Lung (tissue), 11 donors: ENCODE measurements at regions not wholly inside any gene's neighbourhood (a gene's known extent, or its start where the extent isn't known, plus 50 kb on each side); places are given as distances from the start of the nearest gene placed in this dataset.

ENCODE experiments used
- ATAC-seq: fragments of 200-7000 bp; cut with Tn5 transposase; one replicate; pipeline ENCODE4 v1.9.1; 2020; ENCODE audit warnings: moderate number of reproducible peaks; ENCODE audit not compliant: insufficient read depth, low FRiP score
- DNase-seq, 3 donors: peaks; one replicate each; pipeline ENCODE4 v3.0.0-alpha.2; 2013 to 2017
- H3K27ac ChIP-seq, 2 donors: one replicate each; pipeline ENCODE4 v1.5.1; 2013; ENCODE audit warnings: mild to moderate bottlenecking in 2 of 2, moderate library complexity in 2 of 2, control low read depth in 1 of 2, inconsistent platforms in 1 of 2, low read depth in 1 of 2, low read length in 1 of 2
- H3K27me3 ChIP-seq, 3 donors: one replicate each; pipeline ENCODE4 v1.5.1; 2013; ENCODE audit warnings: low read length in 2 of 3; ENCODE audit not compliant: control insufficient read depth in 3 of 3, insufficient read depth in 3 of 3
- H3K36me3 ChIP-seq, 4 donors: one replicate each; pipeline ENCODE4 v1.5.1; 2013; ENCODE audit warnings: low read length in 4 of 4, mild to moderate bottlenecking in 1 of 4, moderate library complexity in 1 of 4; ENCODE audit not compliant: control insufficient read depth in 4 of 4, insufficient read depth in 4 of 4
- H3K4me1 ChIP-seq, 5 donors: one replicate each; pipeline ENCODE4 v1.5.1; 2013; ENCODE audit warnings: low read length in 5 of 5, mild to moderate bottlenecking in 2 of 5, moderate library complexity in 1 of 5; ENCODE audit not compliant: control insufficient read depth in 5 of 5, insufficient read depth in 5 of 5
- H3K4me3 ChIP-seq: one replicate; pipeline ENCODE4 v1.5.1; 2013; ENCODE audit warnings: mild to moderate bottlenecking, control low read depth, moderate library complexity
- H3K9ac ChIP-seq, 2 donors: one replicate each; pipeline ENCODE4 v1.5.1; 2013; ENCODE audit warnings: low read length in 2 of 2, control low read depth in 1 of 2; ENCODE audit not compliant: insufficient read depth in 1 of 2
- H3K9me3 ChIP-seq, 4 donors: one replicate each; pipeline ENCODE4 v1.5.1; 2013; ENCODE audit warnings: low read length in 3 of 4, mild to moderate bottlenecking in 1 of 4, moderate library complexity in 1 of 4; ENCODE audit not compliant: control insufficient read depth in 4 of 4, insufficient read depth in 3 of 4
- CTCF ChIP-seq: IDR thresholded peaks from 2 replicates; pipeline ENCODE4 v1.5.1; 2012; ENCODE audit warnings: mild to moderate bottlenecking; ENCODE audit errors: control extremely low read depth, extremely low read depth
- WGBS, 2 donors: extraction: QIAGEN DNeasy Blood & Tissue Kit; methylation state at CpG; one replicate each; pipeline ENCODE4 v1.1.7; 2013; 5-methylcytosine and 5-hydroxymethylcytosine counted together
- donor health status: control.
- donor health status: control.
- donor health status: Bipolar disorder and iron deficiency.
- donor health status: healthy.
- donor health status: DM: yes; HTN: yes; CAD: no.

GRCh38 chr9:88721495-88722279, 186.7 kb downstream of the NXNL2 start:
- H3K9me3 ChIP-seq, result no peaks in the 10 kb centered on the region
- no peak for TF ChIP-seq CTCF

GRCh38 chr9:88722753-88723152, 187.8 kb downstream of the NXNL2 start:
- 93 to 98% methylated on average over 2 of the region's 2 CpGs for WGBS, 2 donors
- H3K4me1 ChIP-seq, result peaks cover 0 to 4% (median 0%) of the 10 kb centered on the region in 5 donors
- H3K27ac ChIP-seq, result no peak overlapping the region
- no peak overlapping the region for H3K9ac ChIP-seq
- no peaks in the 10 kb centered on the region for H3K36me3 ChIP-seq
- no peaks in the 10 kb centered on the region for H3K9me3 ChIP-seq
- no peak for ATAC-seq
- TF ChIP-seq CTCF, result no peak
- no peaks in the 10 kb centered on the region for H3K27me3 ChIP-seq
- H3K4me3 ChIP-seq, result no peak overlapping the region
- DNase-seq, result peak in 1 of 3 donors; percentile 34

More at GRCh38 chr9:88721495-88722279, 186.7 kb downstream of the NXNL2 start:
- H3K4me1 ChIP-seq, result peaks cover 0 to 4% (median 0%) of the 10 kb centered on the region in 5 donors
- ATAC-seq (no peak), DNase-seq (no peak)
- H3K9ac ChIP-seq, result no peak overlapping the region
- no peak overlapping the region for H3K27ac ChIP-seq
- H3K4me3 ChIP-seq, result no peak overlapping the region
- 98 to 100% methylated on average over 1 of the region's 1 CpG for WGBS, 2 donors
- no peaks in the 10 kb centered on the region for H3K27me3 ChIP-seq
- no peaks in the 10 kb centered on the region for H3K36me3 ChIP-seq

- peaks cover 0 to 4% (median 0%) of the 10 kb centered on the region in 5 donors for H3K4me1 ChIP-seq
- no peaks in the 10 kb centered on the region for H3K9me3 ChIP-seq
- no peaks in the 10 kb centered on the region for H3K27me3 ChIP-seq
- no peak for TF ChIP-seq CTCF
- no peak overlapping the region for H3K4me3 ChIP-seq
- no peak for DNase-seq
- no peak overlapping the region for H3K9ac ChIP-seq
- H3K27ac ChIP-seq, result no peak overlapping the region
- no peak for ATAC-seq
- no peaks in the 10 kb centered on the region for H3K36me3 ChIP-seq
These were observed 188.8 kb downstream of the NXNL2 start for GRCh38 chr9:88723751-88724150.
